Tibial artery (tissue), 4 donors: ENCODE measurements at regions not wholly inside any gene's neighbourhood (a gene's known extent, or its start where the extent isn't known, plus 50 kb on each side); places are given as distances from the start of the nearest gene placed in this dataset.

Experiments used
- DNase-seq, 2 donors: peaks; one replicate each; pipeline ENCODE4 v3.0.0-alpha.2; 2019
- H3K27ac ChIP-seq, 2 donors: fragments of 200-600 bp; sonication (generic) in 1 of 2; 1 replicate in 1 of 2; 2 replicates in 1 of 2; pipeline ENCODE4 v1.5.1; 2018 to 2019; ENCODE audit warnings: mild to moderate bottlenecking in 1 of 2
- H3K27me3 ChIP-seq, 2 donors: fragments of 200-600 bp; sonication (generic) in 1 of 2; one replicate each; pipeline versions ENCODE4 v1.5.1 to v1.6.0; 2016 to 2019
- H3K36me3 ChIP-seq, 3 donors: fragments of 200-600 bp; sonication (generic) in 2 of 3; one replicate each; pipeline ENCODE4 v1.5.1; 2016 to 2019; ENCODE audit warnings: mild to moderate bottlenecking in 2 of 3
- H3K4me1 ChIP-seq, 4 donors: fragments of 200-600 bp; sonication (generic) in 2 of 4; 1 replicate in 3 of 4; 2 replicates in 1 of 4; pipeline ENCODE4 v1.5.1; 2016 to 2019
- H3K4me3 ChIP-seq, 2 donors: fragments of 200-600 bp; sonication (generic) in 1 of 2; 1 replicate in 1 of 2; 2 replicates in 1 of 2; pipeline ENCODE4 v1.5.1; 2018 to 2019; ENCODE audit warnings: mild to moderate bottlenecking in 2 of 2
- H3K9me3 ChIP-seq, 3 donors: fragments of 200-600 bp; sonication (generic) in 1 of 3; one replicate each; pipeline ENCODE4 v1.5.1; 2016 to 2019
- intact Hi-C: fragments of 100-400 bp; cut with DNase I; formaldehyde crosslinking; loops from one replicate; pipeline ENCODE4 v1.15.0; 2023; ENCODE audit warnings: low total_unique reads
- TF ChIP-seq, protein P1 (sequence below), 2 experiments: fragments of 200-600 bp in 1 of 2; fragments of 450-650 bp in 1 of 2; IDR thresholded peaks; one replicate each; pipeline ENCODE4 v1.5.1; 2017 to 2019; ENCODE audit warnings: antibody characterized with exemption in 2 of 2, mild to moderate bottlenecking in 1 of 2, moderate library complexity in 1 of 2

DNA sequence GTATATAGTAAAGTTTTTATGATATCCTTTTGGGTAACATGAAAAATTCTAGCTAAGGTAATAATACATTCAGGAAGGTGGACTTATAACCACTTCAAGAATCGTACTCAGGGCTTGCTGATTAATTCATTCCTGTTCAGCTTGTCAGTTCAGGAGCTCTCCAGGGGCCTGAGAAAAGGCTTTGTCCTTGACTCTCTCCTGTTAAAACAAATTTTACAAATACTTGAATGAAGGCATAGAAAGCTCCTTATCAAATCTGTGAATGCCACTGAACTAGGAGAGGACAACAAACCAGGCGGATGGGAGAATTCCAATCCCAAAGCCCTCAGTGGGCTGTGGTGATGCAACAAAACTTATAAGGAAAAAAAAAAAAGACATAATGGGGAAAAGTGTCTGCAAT, 354.5 kb upstream of the ZMIZ1 start:
- Histone ChIP-seq H3K36me3 (no peaks in the 10 kb centered on the region), H3K4me3 (no peak overlapping the region), H3K4me1 (peaks cover 0 to 21% (median 8%) of the 10 kb centered on the region in 4 donors), H3K9me3 (no peaks in the 10 kb centered on the region), H3K27me3 (no peaks in the 10 kb centered on the region), H3K27ac (no peak overlapping the region)
- no peak for DNase-seq
- TF ChIP-seq, protein P1, sequence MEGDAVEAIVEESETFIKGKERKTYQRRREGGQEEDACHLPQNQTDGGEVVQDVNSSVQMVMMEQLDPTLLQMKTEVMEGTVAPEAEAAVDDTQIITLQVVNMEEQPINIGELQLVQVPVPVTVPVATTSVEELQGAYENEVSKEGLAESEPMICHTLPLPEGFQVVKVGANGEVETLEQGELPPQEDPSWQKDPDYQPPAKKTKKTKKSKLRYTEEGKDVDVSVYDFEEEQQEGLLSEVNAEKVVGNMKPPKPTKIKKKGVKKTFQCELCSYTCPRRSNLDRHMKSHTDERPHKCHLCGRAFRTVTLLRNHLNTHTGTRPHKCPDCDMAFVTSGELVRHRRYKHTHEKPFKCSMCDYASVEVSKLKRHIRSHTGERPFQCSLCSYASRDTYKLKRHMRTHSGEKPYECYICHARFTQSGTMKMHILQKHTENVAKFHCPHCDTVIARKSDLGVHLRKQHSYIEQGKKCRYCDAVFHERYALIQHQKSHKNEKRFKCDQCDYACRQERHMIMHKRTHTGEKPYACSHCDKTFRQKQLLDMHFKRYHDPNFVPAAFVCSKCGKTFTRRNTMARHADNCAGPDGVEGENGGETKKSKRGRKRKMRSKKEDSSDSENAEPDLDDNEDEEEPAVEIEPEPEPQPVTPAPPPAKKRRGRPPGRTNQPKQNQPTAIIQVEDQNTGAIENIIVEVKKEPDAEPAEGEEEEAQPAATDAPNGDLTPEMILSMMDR (IDR thresholded peaks at IDR 0.05), result no peak
- intact Hi-C loops, result no loop called here

DNA sequence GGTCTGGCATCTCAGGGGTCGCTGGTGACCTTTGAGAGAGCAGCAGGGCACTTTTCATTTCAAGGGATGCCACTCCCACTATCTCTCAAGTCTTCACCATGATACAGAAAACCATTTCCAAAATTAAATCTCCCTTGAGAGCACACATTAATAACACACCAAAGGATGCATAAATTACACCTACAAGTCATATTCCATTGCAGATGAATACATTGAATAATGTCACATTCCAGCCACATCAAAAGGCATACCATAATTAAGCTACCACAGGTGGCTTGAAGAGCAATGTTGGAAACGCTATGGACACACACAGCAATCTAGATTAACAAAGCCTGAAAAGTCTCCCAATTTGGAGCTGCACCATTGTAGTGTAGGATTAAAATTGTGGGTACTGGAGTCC, 353.3 kb upstream of the ZMIZ1 start:
- Histone ChIP-seq H3K4me1 (peaks cover 0 to 21% (median 8%) of the 10 kb centered on the region in 4 donors), H3K27ac (no peak overlapping the region), H3K4me3 (no peak overlapping the region), H3K27me3 (no peaks in the 10 kb centered on the region), H3K36me3 (no peaks in the 10 kb centered on the region), H3K9me3 (no peaks in the 10 kb centered on the region)
- intact Hi-C loops, result no loop called here
- TF ChIP-seq, protein P1 (IDR thresholded peaks at IDR 0.05), result no peak
- no peak for DNase-seq

DNA sequence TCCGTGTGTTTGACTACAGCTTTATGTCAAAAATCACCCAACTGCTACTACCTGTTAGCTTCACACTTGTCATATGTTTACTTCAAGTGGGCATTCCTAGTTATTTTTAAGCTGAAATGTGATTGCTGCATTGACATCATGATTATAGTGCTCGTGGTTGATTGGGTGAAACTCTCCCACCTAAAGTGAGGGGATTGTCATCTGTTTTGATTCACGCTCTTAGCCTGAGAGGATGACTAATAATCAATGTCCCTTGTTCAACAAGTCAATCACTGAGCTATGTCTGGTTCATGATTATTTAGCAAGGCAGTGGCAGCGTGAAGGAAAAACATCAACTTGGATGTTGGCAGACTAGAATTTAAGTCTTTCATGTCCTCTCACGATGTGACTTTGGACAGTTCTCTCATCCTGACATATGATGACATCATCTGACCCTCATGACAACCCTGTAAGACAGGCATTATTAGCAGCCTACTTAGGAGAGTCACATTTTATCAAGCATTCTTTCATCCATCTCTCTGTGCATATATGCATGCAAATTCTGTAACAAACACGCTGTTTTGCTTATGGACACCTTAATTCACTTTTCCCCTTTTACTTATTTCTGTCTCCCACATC, 352.6 kb upstream of the ZMIZ1 start:
- TF ChIP-seq, protein P1 (IDR thresholded peaks at IDR 0.05), result no peak
- no peaks in the 10 kb centered on the region for H3K9me3 ChIP-seq
- no peak overlapping the region for H3K27ac ChIP-seq
- H3K27me3 ChIP-seq, result no peaks in the 10 kb centered on the region
- no peak for DNase-seq
- no peaks in the 10 kb centered on the region for H3K36me3 ChIP-seq
- peaks cover 0 to 21% (median 8%) of the 10 kb centered on the region in 4 donors for H3K4me1 ChIP-seq
- intact Hi-C loops, result no loop called here
- no peak overlapping the region for H3K4me3 ChIP-seq

DNA sequence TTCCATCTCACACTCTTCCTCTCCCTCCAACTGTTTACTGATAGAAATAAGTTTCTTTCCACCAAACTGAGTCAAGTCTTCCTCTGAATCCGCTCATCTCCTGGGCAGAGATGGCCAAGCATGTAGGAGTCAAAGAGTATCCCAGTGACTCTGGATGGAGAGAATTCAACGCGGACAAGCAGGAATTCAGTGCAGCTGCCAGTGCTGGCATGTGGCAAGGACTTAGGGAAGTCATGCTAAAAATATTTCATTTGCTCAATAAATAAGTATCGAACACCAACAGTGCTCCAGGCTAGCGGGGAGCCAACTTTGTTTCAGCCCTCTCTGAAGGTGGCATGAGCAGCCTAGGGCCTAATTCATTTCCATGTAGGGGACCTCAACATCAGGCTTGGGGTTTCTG, 351.6 kb upstream of the ZMIZ1 start:
- intact Hi-C loops, result no loop called here
- Histone ChIP-seq H3K4me1 (peaks cover 0 to 21% (median 8%) of the 10 kb centered on the region in 4 donors), H3K36me3 (no peaks in the 10 kb centered on the region), H3K27ac (no peak overlapping the region), H3K27me3 (no peaks in the 10 kb centered on the region), H3K9me3 (no peaks in the 10 kb centered on the region), H3K4me3 (no peak overlapping the region)
- TF ChIP-seq, protein P1 (IDR thresholded peaks at IDR 0.05), result no peak
- peak; percentile 60 to 79 for DNase-seq

DNA sequence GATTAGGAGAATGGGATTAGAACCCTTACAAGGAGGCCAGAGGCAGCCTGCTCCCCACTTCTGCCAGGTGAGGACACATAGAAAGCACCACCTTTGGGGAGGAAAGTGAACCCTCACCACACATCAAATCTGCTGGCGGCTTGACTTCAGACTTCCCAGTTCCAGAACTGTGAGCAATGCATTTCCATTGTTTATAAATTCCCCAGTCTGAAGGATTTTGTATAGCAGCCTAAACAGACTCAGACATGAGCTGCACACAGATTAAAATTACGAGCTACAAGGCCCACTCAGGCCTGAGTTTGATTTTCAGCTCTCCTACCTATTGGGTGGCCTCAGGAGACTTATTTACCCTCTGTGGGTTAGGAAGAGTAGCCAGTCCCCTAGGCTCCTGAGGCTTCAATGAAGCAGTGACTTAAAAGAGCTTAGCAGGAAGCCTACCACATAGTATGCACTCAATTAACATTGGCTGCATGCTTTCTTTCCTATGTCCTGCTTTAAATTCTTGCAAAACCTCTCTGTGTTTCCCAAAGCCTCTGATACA, 350.7 kb upstream of the ZMIZ1 start:
- peaks cover 0 to 21% (median 8%) of the 10 kb centered on the region in 4 donors for H3K4me1 ChIP-seq
- no peak overlapping the region for H3K27ac ChIP-seq
- intact Hi-C loops, result no loop called here
- H3K36me3 ChIP-seq, result no peaks in the 10 kb centered on the region
- no peak overlapping the region for H3K4me3 ChIP-seq
- no peaks in the 10 kb centered on the region for H3K9me3 ChIP-seq
- H3K27me3 ChIP-seq, result no peaks in the 10 kb centered on the region
- TF ChIP-seq, protein P1 (IDR thresholded peaks at IDR 0.05), result no peak
- DNase-seq, result no peak
